K562 (cell line): ENCODE measurements at regions not wholly inside any gene's neighbourhood (a gene's known extent, or its start where the extent isn't known, plus 50 kb on each side); places are given as distances from the start of the nearest gene placed in this dataset.

Source experiments
- ATAC-seq: fragments of 200-7000 bp; cut with Tn5 transposase; 3 replicates; pipeline ENCODE4 v1.9.1; 2020; ENCODE audit warnings: moderate library complexity
- BruUV-seq: library from RNA; stranded (reverse); fragments of 400-500 nt; replicated peaks from 2 replicates; lab custom pipeline; 2021; lab: Mats Ljungman, UMichigan
- CTCF ChIA-PET: fragments of 300-600 bp; formaldehyde crosslinking; extraction: SDS; loops from one replicate; lab custom pipeline; 2021; ENCODE audit warnings: low intra/inter-chr PET ratio; lab: Yijun Ruan, JAX
- POLR2A ChIA-PET: fragments of 300-600, 350-650 bp; sonication (Branson Sonifier 250); formaldehyde crosslinking; extraction: SDS; loops from one replicate; lab custom pipeline; 2021; ENCODE audit warnings: antibody characterized with exemption, inconsistent platforms; lab: Yijun Ruan, JAX
- DNase-seq, 4 experiments: peaks; one replicate each; pipeline versions ENCODE4 v3.0.0 to v3.0.0-alpha.2; 2011 to 2018; ENCODE audit warnings: low spot score in 3 of 4, mixed read lengths in 3 of 4; ENCODE audit errors: extremely low read depth in 1 of 4
- FAIRE-seq: peaks from 2 replicates; lab custom pipeline; 2011; peaks lifted over from hg19 to GRCh38; lab: Jason Lieb, UNC
- H2AFZ ChIP-seq: 2 replicates; pipeline ENCODE4 v1.6.0; 2011; ENCODE audit warnings: low read depth, low read length, control low read depth, inconsistent platforms
- H3K27ac ChIP-seq: fragments of 200-600 bp; 3 replicates; pipeline ENCODE4 v1.8.0; 2011; ENCODE audit warnings: low read depth, mild to moderate bottlenecking, control low read depth, inconsistent platforms, low read length, moderate library complexity, mixed read lengths; ENCODE audit errors: extremely low read depth
- H3K27me3 ChIP-seq, 2 experiments: fragments of 300-600 bp in 1 of 2; 2 replicates in 1 of 2; 3 replicates in 1 of 2; pipeline versions ENCODE4 v1.6.0 to v1.8.0; 2011; ENCODE audit warnings: inconsistent platforms in 2 of 2, low read length in 2 of 2, mild to moderate bottlenecking in 1 of 2, mixed read lengths in 1 of 2, moderate library complexity in 1 of 2; ENCODE audit not compliant: control insufficient read depth in 2 of 2, insufficient read depth in 2 of 2
- H3K36me3 ChIP-seq: fragments of 300-600 bp; 3 replicates; pipeline ENCODE4 v1.8.0; 2011; ENCODE audit warnings: mild to moderate bottlenecking, low read length, inconsistent platforms; ENCODE audit not compliant: control insufficient read depth, insufficient read depth
- H3K4me1 ChIP-seq, 2 experiments: fragments of 200-600 bp in 1 of 2; replicated peaks in 1 of 2; 2 replicates in 1 of 2; 3 replicates in 1 of 2; pipeline versions ENCODE4 v1.5.1 to v1.8.0; 2011; ENCODE audit warnings: inconsistent platforms in 2 of 2, low read length in 2 of 2, mild to moderate bottlenecking in 1 of 2, mixed read lengths in 1 of 2, moderate library complexity in 1 of 2; ENCODE audit not compliant: control insufficient read depth in 2 of 2, insufficient read depth in 2 of 2
- H3K4me2 ChIP-seq: 2 replicates; pipeline ENCODE4 v1.6.1; 2011; ENCODE audit warnings: low read length, control low read depth, inconsistent platforms, mixed read lengths; ENCODE audit not compliant: insufficient read depth
- H3K4me3 ChIP-seq: fragments of 200-600 bp; sonication (generic), shearing (Covaris generic); 2 replicates; pipeline ENCODE4 v1.5.1; 2016; ENCODE audit warnings: control low read depth, inconsistent platforms
- H3K79me2 ChIP-seq: fragments of 200-600 bp; 3 replicates; pipeline ENCODE4 v1.8.0; 2011; ENCODE audit warnings: low read length, inconsistent platforms; ENCODE audit not compliant: control insufficient read depth, insufficient read depth
- H3K9ac ChIP-seq, 2 experiments: 2 replicates each; pipeline versions ENCODE4 v1.6.0 to v1.6.1; 2011; ENCODE audit warnings: low read depth in 2 of 2, low read length in 2 of 2, control low read depth in 1 of 2, inconsistent platforms in 1 of 2, mild to moderate bottlenecking in 1 of 2, mixed read lengths in 1 of 2; ENCODE audit not compliant: insufficient read depth in 1 of 2
- H3K9me1 ChIP-seq: one replicate; pipeline ENCODE4 v1.6.0; 2011; ENCODE audit warnings: inconsistent platforms, mild to moderate bottlenecking, low read length, moderate library complexity; ENCODE audit not compliant: control insufficient read depth, insufficient read depth
- H3K9me3 ChIP-seq: replicated peaks from 2 replicates; pipeline ENCODE4 v1.5.1; 2011; ENCODE audit warnings: low read depth, low read length, inconsistent platforms; ENCODE audit not compliant: control insufficient read depth, insufficient read depth
- H4K20me1 ChIP-seq: replicated peaks from 2 replicates; pipeline ENCODE4 v1.6.1; 2011; ENCODE audit warnings: low read length, inconsistent platforms, mixed read lengths; ENCODE audit not compliant: control insufficient read depth, insufficient read depth
- ESRRA ChIP-seq: fragments of 450-650 bp; IDR thresholded peaks from 2 replicates; pipeline ENCODE4 v1.6.1; 2014; ENCODE audit warnings: low read depth, mild to moderate bottlenecking, moderate library complexity, borderline replicate concordance
- EWSR1 ChIP-seq: fragments of 450-650 bp; IDR thresholded peaks from 2 replicates; pipeline ENCODE4 v1.6.1; 2018; ENCODE audit warnings: borderline replicate concordance, mild to moderate bottlenecking, low read depth, moderate library complexity; ENCODE audit not compliant: partially characterized antibody
- HMGN3 ChIP-seq: IDR thresholded peaks from 2 replicates; pipeline ENCODE4 v1.6.1; 2011; ENCODE audit warnings: borderline replicate concordance, low read depth, mild to moderate bottlenecking, mixed read lengths, low read length; ENCODE audit not compliant: insufficient read length; ENCODE audit errors: extremely low read depth
- L3MBTL2 ChIP-seq: fragments of 450-650 bp; IDR thresholded peaks from 2 replicates; pipeline ENCODE4 v1.6.1; 2016; ENCODE audit warnings: mild to moderate bottlenecking, moderate library complexity
- MAZ ChIP-seq, 2 experiments: fragments of 450-650 bp in 1 of 2; sonication (generic) in 1 of 2; formaldehyde crosslinking; IDR thresholded peaks in 1 of 2; conservative IDR thresholded peaks in 1 of 2; 2 replicates each; pipeline versions ENCODE4 v1.4.0 to v1.5.0; 2020; ENCODE audit warnings: mild to moderate bottlenecking in 1 of 2, missing genetic modification reagents in 1 of 2
- NR4A1 ChIP-seq, 2 experiments: fragments of 250-450 bp in 1 of 2; fragments of 450-650 bp in 1 of 2; sonication (Bioruptor Pico) in 1 of 2; IDR thresholded peaks; 2 replicates each; pipeline versions ENCODE4 v1.4.0 to v1.6.1; 2016 to 2020; ENCODE audit warnings: mild to moderate bottlenecking in 2 of 2, missing compliant biosample characterization in 1 of 2, missing genetic modification characterization in 1 of 2, moderate library complexity in 1 of 2
- SIN3B ChIP-seq: fragments of 450-650 bp; IDR thresholded peaks from 2 replicates; pipeline ENCODE4 v1.6.1; 2017; ENCODE audit warnings: low read depth, mild to moderate bottlenecking, moderate library complexity
- SMC3 ChIP-seq: conservative IDR thresholded peaks from 2 replicates; pipeline ENCODE4 v1.6.1; 2011; ENCODE audit warnings: low read depth, low read length, improper control_type of control experiment; ENCODE audit not compliant: insufficient read depth
- XRCC3 ChIP-seq: fragments of 450-650 bp; IDR thresholded peaks from 2 replicates; pipeline ENCODE4 v1.6.1; 2017; ENCODE audit warnings: mild to moderate bottlenecking, moderate library complexity
- ZBTB8A ChIP-seq: fragments of 450-650 bp; IDR thresholded peaks from 2 replicates; pipeline ENCODE4 v1.6.1; 2018; ENCODE audit warnings: mild to moderate bottlenecking, moderate library complexity; ENCODE audit not compliant: partially characterized antibody
- ZNF23 ChIP-seq: fragments of 250-450 bp; sonication (Bioruptor Pico); IDR thresholded peaks from 2 replicates; pipeline ENCODE4 v1.4.0; 2020; ENCODE audit warnings: mild to moderate bottlenecking
- ZSCAN32 ChIP-seq: fragments of 450-650 bp; formaldehyde crosslinking; IDR thresholded peaks from 2 replicates; pipeline ENCODE4 v1.4.0; 2020; ENCODE audit warnings: mild to moderate bottlenecking, moderate library complexity
- in situ Hi-C: fragments of 300-500 bp; cut with MboI; formaldehyde crosslinking; loops from 4 replicates; pipeline ENCODE4 v1.15.0; 2018; ENCODE audit warnings: inconsistent platforms, mixed read lengths
- intact Hi-C: fragments of 100-400 bp; cut with micrococcal nuclease; formaldehyde crosslinking; loops from 2 replicates; pipeline ENCODE4 v1.14.2; 2022
- TF ChIP-seq, protein P1 (sequence below): fragments of 450-650 bp; formaldehyde crosslinking; conservative IDR thresholded peaks from 2 replicates; pipeline ENCODE4 v1.4.0; 2022; ENCODE audit warnings: mild to moderate bottlenecking, missing genetic modification characterization
- TF ChIP-seq, protein P2 (sequence below): sonication (generic); formaldehyde crosslinking; IDR thresholded peaks from 2 replicates; pipeline ENCODE4 v1.8.0; 2022; ENCODE audit warnings: mild to moderate bottlenecking, missing genetic modification reagents, borderline replicate concordance
- TF ChIP-seq, protein P3 (sequence below): fragments of 250-450 bp; sonication (Bioruptor Pico); IDR thresholded peaks from 2 replicates; pipeline ENCODE4 v1.8.0; 2022; ENCODE audit warnings: moderate library complexity, mild to moderate bottlenecking, inconsistent platforms
- TF ChIP-seq, protein P4 (sequence below): fragments of 450-650 bp; formaldehyde crosslinking; IDR thresholded peaks from 2 replicates; pipeline ENCODE4 v1.4.0; 2022; ENCODE audit warnings: missing genetic modification characterization

DNA sequence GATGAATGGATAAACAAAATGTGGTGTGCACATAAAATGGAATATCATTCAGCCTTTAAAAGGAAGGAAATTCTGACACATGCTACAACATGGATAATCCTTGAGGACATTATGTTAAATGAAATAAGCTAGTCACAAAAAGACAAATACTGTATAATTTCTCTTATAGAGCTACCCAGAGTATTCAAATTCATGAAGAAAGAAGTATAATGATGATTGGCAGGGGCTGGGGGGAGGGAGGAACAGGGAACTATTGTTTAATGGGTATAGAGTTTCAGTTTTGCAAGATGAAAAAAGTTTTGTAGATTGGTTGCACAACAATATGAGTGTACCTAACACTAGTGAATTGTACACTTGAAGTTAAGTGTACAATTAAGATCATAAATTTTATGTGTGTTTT is 153.9 kb upstream of the STK26 start:
- FAIRE-seq = no peak
- no TSS peak for BruUV-seq
- Histone ChIP-seq H3K27ac (no peak overlapping the region), H3K9me1 (no peaks in the 10 kb centered on the region), H3K27me3 (no peaks in the 10 kb centered on the region), H3K4me3 (no peak overlapping the region), H3K9ac (no peak overlapping the region), H3K4me2 (no peak overlapping the region), H3K9me3 (no peaks in the 10 kb centered on the region), H4K20me1 (no peaks in the 10 kb centered on the region), H3K36me3 (no peaks in the 10 kb centered on the region), H3K79me2 (no peaks in the 10 kb centered on the region), H2AFZ (no peak overlapping the region), H3K4me1 (no peaks in the 10 kb centered on the region)
- TF ChIP-seq, protein P1, sequence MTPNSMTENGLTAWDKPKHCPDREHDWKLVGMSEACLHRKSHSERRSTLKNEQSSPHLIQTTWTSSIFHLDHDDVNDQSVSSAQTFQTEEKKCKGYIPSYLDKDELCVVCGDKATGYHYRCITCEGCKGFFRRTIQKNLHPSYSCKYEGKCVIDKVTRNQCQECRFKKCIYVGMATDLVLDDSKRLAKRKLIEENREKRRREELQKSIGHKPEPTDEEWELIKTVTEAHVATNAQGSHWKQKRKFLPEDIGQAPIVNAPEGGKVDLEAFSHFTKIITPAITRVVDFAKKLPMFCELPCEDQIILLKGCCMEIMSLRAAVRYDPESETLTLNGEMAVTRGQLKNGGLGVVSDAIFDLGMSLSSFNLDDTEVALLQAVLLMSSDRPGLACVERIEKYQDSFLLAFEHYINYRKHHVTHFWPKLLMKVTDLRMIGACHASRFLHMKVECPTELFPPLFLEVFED (CRISPR knock-in tag) = no peak
- TF ChIP-seq NR4A1 (CRISPR knock-in tag; IDR thresholded peaks at IDR 0.05) = no peak
- no peak for TF ChIP-seq NR4A1 (tag; IDR thresholded peaks at IDR 0.05)
- TF ChIP-seq XRCC3 = no peak
- TF ChIP-seq L3MBTL2 = no peak
- no peak for TF ChIP-seq ZNF23 (CRISPR knock-in tag)
- TF ChIP-seq, protein P2, sequence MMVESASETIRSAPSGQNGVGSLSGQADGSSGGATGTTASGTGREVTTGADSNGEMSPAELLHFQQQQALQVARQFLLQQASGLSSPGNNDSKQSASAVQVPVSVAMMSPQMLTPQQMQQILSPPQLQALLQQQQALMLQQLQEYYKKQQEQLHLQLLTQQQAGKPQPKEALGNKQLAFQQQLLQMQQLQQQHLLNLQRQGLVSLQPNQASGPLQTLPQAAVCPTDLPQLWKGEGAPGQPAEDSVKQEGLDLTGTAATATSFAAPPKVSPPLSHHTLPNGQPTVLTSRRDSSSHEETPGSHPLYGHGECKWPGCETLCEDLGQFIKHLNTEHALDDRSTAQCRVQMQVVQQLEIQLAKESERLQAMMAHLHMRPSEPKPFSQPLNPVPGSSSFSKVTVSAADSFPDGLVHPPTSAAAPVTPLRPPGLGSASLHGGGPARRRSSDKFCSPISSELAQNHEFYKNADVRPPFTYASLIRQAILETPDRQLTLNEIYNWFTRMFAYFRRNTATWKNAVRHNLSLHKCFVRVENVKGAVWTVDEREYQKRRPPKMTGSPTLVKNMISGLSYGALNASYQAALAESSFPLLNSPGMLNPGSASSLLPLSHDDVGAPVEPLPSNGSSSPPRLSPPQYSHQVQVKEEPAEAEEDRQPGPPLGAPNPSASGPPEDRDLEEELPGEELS = no peak
- no peak for TF ChIP-seq EWSR1
- TF ChIP-seq, protein P3, sequence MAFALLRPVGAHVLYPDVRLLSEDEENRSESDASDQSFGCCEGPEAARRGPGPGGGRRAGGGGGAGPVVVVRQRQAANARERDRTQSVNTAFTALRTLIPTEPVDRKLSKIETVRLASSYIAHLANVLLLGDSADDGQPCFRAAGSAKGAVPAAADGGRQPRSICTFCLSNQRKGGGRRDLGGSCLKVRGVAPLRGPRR (CRISPR knock-in tag) = no peak
- TF ChIP-seq, protein P4, sequence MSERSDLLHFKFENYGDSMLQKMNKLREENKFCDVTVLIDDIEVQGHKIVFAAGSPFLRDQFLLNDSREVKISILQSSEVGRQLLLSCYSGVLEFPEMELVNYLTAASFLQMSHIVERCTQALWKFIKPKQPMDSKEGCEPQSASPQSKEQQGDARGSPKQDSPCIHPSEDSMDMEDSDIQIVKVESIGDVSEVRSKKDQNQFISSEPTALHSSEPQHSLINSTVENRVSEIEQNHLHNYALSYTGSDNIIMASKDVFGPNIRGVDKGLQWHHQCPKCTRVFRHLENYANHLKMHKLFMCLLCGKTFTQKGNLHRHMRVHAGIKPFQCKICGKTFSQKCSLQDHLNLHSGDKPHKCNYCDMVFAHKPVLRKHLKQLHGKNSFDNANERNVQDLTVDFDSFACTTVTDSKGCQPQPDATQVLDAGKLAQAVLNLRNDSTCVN (CRISPR knock-in tag) = no peak
- TF ChIP-seq ZSCAN32 (CRISPR knock-in tag) = no peak
- TF ChIP-seq HMGN3 = no peak
- TF ChIP-seq ZBTB8A = no peak
- no peak for TF ChIP-seq ESRRA
- TF ChIP-seq SMC3 = no peak
- no peak for TF ChIP-seq MAZ (CRISPR knock-in tag; conservative IDR thresholded peaks at IDR 0.05 in 1 of 2, IDR thresholded peaks at IDR 0.05 in 1 of 2)
- TF ChIP-seq SIN3B = no peak
- CTCF ChIA-PET = no interaction called here
- intact Hi-C loops = no loop called here
- DNase-seq = no peak
- ATAC-seq = no peak
- in situ Hi-C loops = no loop called here
- POLR2A ChIA-PET = no interaction called here
